ENCODE measurements at regions not wholly inside any gene's neighbourhood (a gene's known extent, or its start where the extent isn't known, plus 50 kb on each side); places are given as distances from the start of the nearest gene placed in this dataset.

DNA sequence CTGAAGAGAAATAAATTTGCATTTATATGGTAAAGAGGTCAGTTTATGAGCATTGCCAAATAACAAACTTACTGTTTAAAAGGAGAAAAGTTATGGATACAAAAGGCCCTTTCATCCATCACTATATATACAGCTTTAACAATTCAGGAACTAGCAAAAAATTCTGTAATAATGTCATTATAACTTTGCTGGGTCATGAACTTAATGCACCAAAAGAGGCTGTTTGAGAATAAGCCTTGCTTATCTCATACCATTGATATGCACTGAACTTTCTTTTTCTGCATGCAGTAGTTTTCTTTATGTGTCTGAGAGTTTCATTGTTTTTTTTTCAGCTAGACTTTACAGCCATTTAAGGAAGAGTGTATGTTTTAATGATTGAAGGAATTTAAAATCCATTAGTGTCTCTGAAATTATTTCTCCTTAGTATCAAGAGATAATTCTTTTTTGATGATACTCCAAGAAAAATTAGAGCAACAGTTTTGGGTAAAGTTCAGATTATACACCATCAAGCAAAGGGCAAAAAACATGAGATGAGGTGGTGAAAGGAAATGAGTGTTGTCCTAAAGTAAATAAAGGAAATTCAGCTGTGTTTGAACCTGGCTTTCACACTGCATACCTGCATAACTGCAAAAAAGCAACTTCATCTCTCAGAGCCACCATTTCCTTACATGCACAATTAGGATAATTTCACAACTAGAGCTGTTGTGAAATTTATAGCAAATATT lies 188.2 kb upstream of the ANO3 start:
- no peak overlapping the region for H3K4me3 ChIP-seq (ENCODE audit: low read depth, low read length, poor library complexity, severe bottlenecking)
- no peak overlapping the region for H3K27ac ChIP-seq (ENCODE audit: low read depth, low read length, poor library complexity, severe bottlenecking)
- no peaks in the 10 kb centered on the region for H3K4me1 ChIP-seq (ENCODE audit: insufficient read depth, low read length, severe bottlenecking)
- TF ChIP-seq EZH2 (IDR thresholded peaks at IDR 0.05; ENCODE audit: borderline replicate concordance, low read length), result no peak
- TF ChIP-seq, protein P1, sequence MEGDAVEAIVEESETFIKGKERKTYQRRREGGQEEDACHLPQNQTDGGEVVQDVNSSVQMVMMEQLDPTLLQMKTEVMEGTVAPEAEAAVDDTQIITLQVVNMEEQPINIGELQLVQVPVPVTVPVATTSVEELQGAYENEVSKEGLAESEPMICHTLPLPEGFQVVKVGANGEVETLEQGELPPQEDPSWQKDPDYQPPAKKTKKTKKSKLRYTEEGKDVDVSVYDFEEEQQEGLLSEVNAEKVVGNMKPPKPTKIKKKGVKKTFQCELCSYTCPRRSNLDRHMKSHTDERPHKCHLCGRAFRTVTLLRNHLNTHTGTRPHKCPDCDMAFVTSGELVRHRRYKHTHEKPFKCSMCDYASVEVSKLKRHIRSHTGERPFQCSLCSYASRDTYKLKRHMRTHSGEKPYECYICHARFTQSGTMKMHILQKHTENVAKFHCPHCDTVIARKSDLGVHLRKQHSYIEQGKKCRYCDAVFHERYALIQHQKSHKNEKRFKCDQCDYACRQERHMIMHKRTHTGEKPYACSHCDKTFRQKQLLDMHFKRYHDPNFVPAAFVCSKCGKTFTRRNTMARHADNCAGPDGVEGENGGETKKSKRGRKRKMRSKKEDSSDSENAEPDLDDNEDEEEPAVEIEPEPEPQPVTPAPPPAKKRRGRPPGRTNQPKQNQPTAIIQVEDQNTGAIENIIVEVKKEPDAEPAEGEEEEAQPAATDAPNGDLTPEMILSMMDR (IDR thresholded peaks at IDR 0.05; ENCODE audit: low read length), result no peak
- no peak overlapping the region for H3K4me2 ChIP-seq (ENCODE audit: low read length)
- no peaks in the 10 kb centered on the region for H3K27me3 ChIP-seq (ENCODE audit: insufficient read depth, low read length)
- no peak overlapping the region for H3K9ac ChIP-seq (ENCODE audit: low read length)
- no peaks in the 10 kb centered on the region for H3K9me3 ChIP-seq (ENCODE audit: low read length)
- H2AFZ ChIP-seq (ENCODE audit: low read length), result no peak overlapping the region
- H4K20me1 ChIP-seq (ENCODE audit: insufficient read depth, low read length), result no peaks in the 10 kb centered on the region
- no peaks in the 10 kb centered on the region for H3F3A ChIP-seq (ENCODE audit: insufficient read depth, low read length)
- no peaks in the 10 kb centered on the region for H3K79me2 ChIP-seq (ENCODE audit: insufficient read depth, low read length)
- no peaks in the 10 kb centered on the region for H3K9me2 ChIP-seq (ENCODE audit: low read depth, low read length)
- no peaks in the 10 kb centered on the region for H3K36me3 ChIP-seq (ENCODE audit: insufficient read depth, low read length)

DNA sequence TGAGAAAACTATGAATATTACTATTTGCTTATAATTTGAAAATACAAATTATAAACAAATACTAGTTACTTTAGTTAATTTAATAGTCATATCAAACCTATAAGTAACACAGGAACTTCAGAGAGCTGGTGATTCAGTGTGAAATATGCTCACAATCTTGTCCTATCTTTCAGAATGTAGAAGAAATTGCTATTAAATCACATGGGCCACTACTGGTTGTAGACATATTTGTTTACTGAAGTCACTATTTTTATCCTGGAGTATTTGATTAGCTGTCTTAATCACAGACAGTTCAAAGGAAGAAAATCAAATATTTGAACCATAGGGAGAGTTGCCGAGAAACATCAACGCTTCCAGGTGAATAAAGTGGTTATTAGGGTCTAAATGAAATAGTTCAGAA lies 187.6 kb upstream of the ANO3 start:
- no peak overlapping the region for H3K4me2 ChIP-seq (ENCODE audit: low read length)
- no peak overlapping the region for H3K9ac ChIP-seq (ENCODE audit: low read length)
- no peaks in the 10 kb centered on the region for H3K79me2 ChIP-seq (ENCODE audit: insufficient read depth, low read length)
- TF ChIP-seq, protein P1 (IDR thresholded peaks at IDR 0.05; ENCODE audit: low read length), result no peak
- TF ChIP-seq EZH2 (IDR thresholded peaks at IDR 0.05; ENCODE audit: borderline replicate concordance, low read length), result no peak
- no peak overlapping the region for H3K27ac ChIP-seq (ENCODE audit: low read depth, low read length, poor library complexity, severe bottlenecking)
- no peaks in the 10 kb centered on the region for H3K9me2 ChIP-seq (ENCODE audit: low read depth, low read length)
- H3K27me3 ChIP-seq (ENCODE audit: insufficient read depth, low read length), result no peaks in the 10 kb centered on the region
- H3K9me3 ChIP-seq (ENCODE audit: low read length), result no peaks in the 10 kb centered on the region
- H3K36me3 ChIP-seq (ENCODE audit: insufficient read depth, low read length), result no peaks in the 10 kb centered on the region
- H3K4me3 ChIP-seq (ENCODE audit: low read depth, low read length, poor library complexity, severe bottlenecking), result no peak overlapping the region
- no peak overlapping the region for H2AFZ ChIP-seq (ENCODE audit: low read length)
- no peaks in the 10 kb centered on the region for H4K20me1 ChIP-seq (ENCODE audit: insufficient read depth, low read length)
- H3F3A ChIP-seq (ENCODE audit: insufficient read depth, low read length), result no peaks in the 10 kb centered on the region
- H3K4me1 ChIP-seq (ENCODE audit: insufficient read depth, low read length, severe bottlenecking), result no peaks in the 10 kb centered on the region

DNA sequence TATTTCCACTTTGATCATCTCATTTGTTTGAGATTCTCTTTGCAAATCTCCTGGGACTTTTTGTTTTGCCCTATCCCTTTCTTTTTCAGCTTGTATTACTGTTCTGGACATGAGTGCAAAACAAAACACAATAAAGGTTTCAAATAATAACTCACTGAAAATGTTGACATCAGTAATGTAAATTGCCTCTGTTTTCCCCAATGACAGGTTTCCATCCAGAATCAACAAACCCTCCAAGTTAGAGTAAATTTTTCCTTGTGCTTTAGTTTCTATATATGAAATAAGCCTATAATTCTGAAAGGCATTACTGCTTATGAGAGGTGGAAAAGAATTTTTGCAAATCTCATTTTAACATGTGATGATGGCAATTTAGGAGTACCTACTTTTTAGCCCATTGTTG lies 187.0 kb upstream of the ANO3 start:
- Histone ChIP-seq H3F3A (ENCODE audit: insufficient read depth, low read length) (no peaks in the 10 kb centered on the region), H3K4me2 (ENCODE audit: low read length) (no peak overlapping the region), H3K4me3 (ENCODE audit: low read depth, low read length, poor library complexity, severe bottlenecking) (no peak overlapping the region), H3K27me3 (ENCODE audit: insufficient read depth, low read length) (no peaks in the 10 kb centered on the region), H3K4me1 (ENCODE audit: insufficient read depth, low read length, severe bottlenecking) (no peaks in the 10 kb centered on the region), H3K9ac (ENCODE audit: low read length) (no peak overlapping the region), H3K9me2 (ENCODE audit: low read depth, low read length) (no peaks in the 10 kb centered on the region), H3K36me3 (ENCODE audit: insufficient read depth, low read length) (no peaks in the 10 kb centered on the region), H2AFZ (ENCODE audit: low read length) (no peak overlapping the region), H3K27ac (ENCODE audit: low read depth, low read length, poor library complexity, severe bottlenecking) (no peak overlapping the region), H3K9me3 (ENCODE audit: low read length) (no peaks in the 10 kb centered on the region), H4K20me1 (ENCODE audit: insufficient read depth, low read length) (no peaks in the 10 kb centered on the region), H3K79me2 (ENCODE audit: insufficient read depth, low read length) (no peaks in the 10 kb centered on the region)
- no peak for TF ChIP-seq EZH2 (IDR thresholded peaks at IDR 0.05; ENCODE audit: borderline replicate concordance, low read length)
- TF ChIP-seq, protein P1 (IDR thresholded peaks at IDR 0.05; ENCODE audit: low read length), result no peak
